ENCODE measurements at regions not wholly inside any gene's neighbourhood (a gene's known extent, or its start where the extent isn't known, plus 50 kb on each side); places are given as distances from the start of the nearest gene placed in this dataset.
"Not testable (repeated sequence)": the region's sequence is repeated elsewhere in the genome, so short reads cannot be mapped to it uniquely, and the experiment has no call there.

DNA sequence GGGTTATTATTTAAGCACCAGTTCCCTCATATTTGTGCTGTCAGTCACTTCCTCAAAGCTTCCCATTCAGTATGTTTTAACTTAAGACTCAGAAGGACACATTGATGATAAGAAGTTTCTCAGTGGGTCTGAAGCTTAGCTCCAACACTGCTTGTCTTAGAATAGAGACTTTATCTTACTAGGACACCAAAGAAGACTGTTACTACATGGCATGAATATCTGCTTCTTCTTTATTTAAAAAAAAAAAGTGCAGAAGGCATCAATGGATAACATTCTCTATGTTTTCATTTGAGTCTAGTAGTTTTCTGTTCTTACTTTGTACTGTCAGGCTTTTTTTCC, 404.2 kb downstream of the DAD1 start:
- DNase-seq: no peak

DNA sequence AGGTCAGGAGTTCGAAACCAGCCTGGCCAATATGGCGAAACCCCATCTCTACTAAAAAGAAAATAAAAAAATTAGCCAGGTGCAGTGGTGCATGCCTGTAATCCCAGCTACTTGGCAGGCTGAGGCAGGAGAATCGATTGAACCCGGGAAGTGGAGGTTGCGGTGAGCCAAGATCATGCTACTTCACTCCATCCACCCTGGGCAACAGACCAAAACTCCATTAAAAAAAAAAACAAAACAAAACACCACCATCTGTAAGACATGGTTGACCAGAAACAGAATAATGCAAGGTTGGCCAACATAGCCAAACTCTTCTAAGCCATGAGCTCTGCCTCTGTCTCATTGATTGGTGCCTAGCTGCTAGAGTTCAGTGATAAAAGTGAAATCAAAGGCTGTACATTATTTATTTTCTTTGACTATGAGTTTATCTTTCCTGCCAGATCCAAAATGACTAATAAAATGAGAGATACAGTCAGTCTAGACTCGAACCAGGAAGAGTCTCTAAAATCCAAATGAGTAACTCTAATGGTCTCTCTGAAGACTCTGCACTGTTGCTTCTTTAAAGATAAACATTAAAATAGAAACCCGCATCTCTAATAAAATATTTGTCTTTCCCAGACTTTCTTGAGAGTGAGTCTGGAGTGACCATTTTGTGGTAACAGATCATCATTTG, 404.7 kb downstream of the DAD1 start:
- DNase-seq: no peak

DNA sequence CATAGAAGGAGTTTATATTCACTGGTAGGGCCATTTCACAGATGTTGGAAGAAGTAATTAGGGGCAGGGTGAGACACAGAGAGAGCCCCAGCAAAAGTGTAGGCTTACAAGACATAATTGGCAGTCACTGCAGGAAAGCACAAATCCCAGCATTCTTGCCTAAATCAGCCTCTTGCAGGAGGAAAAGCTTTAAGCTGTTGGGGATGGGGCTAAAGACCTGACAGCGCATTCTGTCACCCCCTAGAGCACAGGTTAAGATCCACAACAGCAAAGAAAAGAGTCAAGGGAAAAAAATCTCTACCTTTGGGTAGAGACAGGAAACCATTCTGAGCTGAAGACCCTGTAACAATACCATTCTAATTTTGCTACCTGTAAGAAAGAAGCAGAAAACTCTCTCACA, 409.0 kb downstream of the DAD1 start:
- no peak for DNase-seq

GRCh38 chr14:22179190-22179589, 409.8 kb downstream of the DAD1 start:
- no peak for DNase-seq

DNA sequence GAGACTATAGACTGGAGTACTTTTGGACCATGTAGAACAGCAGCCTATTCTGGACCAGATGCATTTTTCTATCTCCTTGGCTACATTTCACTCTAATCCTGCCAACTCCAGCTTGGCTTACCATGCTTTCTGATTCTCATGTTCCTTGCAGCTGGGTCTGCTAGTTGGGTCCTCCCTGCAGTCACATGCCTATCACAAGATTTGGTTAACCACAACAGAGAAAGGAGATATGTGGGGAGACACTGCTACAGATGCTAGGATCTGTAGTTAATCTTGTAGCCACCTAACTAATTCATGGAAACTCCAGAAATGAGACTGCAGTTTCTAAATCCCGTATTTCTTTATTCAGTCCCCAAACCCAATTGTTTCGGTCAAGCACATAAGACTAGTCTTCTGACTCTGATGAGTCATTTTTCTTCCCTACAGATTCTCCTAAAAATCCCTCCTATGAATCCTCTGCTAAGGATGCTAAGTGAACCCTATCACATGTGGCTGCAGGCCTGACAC, 410.6 kb downstream of the DAD1 start:
- DNase-seq: no peak

GRCh38 chr14:22177870-22178269, 411.2 kb downstream of the DAD1 start:
- no peak for DNase-seq

GRCh38 chr14:22176957-22177356, 412.1 kb downstream of the DAD1 start:
- DNase-seq: no peak

DNA sequence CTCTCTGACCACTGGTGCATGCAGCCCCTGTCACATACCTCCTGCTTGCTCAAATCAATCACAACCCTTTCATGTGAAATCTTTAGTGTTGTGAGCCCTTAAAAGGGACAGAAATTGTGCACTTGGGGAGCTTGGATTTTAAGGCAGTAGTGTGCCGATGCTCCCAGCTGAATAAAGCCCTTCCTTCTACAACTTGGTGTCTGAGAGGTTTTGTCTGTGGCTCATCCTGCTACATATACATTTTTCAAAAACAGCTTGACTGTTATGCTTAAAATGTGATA, 413.8 kb downstream of the DAD1 start:
- not testable (repeated sequence) for DNase-seq

DNA sequence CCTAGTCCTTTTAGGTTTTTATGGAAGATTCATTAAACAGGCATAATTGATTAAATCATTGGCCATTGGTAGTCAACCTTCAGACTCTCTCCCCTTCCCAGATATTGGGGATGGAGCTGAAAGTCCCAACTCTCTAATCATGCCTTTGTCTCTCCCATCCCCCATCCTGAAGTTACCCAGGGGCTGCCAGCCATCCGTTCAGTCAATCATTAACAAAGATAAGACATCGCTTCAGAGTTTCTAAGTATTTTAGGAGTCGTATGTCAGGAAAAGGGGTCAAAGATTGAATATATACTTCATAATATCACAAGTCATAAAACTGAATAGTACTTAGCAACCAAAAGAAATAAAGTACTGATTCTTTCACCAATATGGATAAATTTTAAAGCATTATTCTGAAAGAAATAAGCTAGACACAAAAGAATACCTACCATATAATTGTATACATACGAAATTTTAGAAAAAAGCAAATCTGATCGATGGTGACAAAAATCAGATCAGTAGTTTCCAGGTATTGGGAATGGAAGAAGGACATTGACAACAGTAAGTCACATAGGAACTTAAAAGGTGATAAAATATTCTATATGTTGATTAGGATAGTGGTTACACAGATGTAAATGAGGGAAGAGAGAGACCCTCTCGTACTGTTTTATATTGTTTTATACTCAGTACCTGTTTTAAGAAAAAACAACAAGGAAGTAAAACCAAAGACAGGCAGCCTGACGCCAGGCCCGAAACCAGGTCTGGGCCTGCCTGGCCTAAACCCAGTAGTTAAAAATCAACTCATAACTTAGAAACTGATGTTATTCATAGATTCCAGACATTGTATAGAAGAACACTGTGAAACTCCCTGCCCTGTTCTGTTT, 414.4 kb downstream of the DAD1 start:
- no peak for DNase-seq

- DNase-seq: no peak
Measured at GRCh38 chr14:22168092-22168955, 420.7 kb downstream of the DAD1 start.

GRCh38 chr14:22164616-22165015, 424.4 kb downstream of the DAD1 start:
- DNase-seq: no peak

DNA sequence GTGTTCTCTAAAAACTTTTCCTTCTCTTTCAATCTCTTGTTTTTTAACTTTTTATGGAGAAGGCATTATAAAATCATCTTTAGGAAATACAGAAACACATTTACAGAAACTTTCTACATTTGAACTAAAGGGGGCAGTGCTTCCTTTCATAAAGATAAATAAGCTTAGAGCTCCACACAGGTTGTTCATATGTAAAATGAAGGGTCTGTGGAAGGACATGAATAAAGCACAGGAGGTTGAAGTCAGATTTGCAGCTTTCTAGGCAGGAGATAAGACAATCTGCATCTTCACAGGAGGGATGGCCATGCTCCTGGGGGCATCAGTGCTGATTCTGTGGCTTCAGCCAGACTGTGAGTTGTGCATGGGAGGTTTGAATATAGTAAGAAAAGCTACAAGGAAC, 426.0 kb downstream of the DAD1 start:
- DNase-seq: no peak

- no peak for DNase-seq
Measured at GRCh38 chr14:22159957-22160356, 429.1 kb downstream of the DAD1 start.

- no peak for DNase-seq
Measured at GRCh38 chr14:22159099-22159498, 429.9 kb downstream of the DAD1 start.

- DNase-seq: no peak
Measured at GRCh38 chr14:22158560-22158959, 430.5 kb downstream of the DAD1 start.

DNA sequence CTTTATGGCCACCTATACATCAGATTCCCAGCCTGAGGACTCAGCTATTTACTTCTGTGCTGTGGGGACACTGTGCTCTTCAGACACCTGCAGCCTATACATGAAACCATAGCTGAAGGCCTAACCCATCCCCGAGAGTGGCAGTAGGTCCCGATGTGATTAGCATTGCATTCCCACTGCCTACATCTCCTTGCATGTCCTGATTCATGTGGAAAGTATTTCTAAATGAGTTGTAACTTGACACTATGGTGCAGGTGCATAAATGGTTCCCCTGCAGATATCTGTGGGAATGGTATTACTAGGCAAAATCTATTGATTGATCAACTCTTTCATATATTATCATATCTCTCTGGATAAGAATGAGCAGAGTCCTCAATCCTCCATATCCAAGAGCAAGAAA, 433.5 kb downstream of the DAD1 start:
- DNase-seq: no peak

- no peak for DNase-seq
Measured at GRCh38 chr14:22152903-22153302, 436.1 kb downstream of the DAD1 start.

- no peak for DNase-seq
Measured at GRCh38 chr14:22152161-22152870, 436.7 kb downstream of the DAD1 start.

DNA sequence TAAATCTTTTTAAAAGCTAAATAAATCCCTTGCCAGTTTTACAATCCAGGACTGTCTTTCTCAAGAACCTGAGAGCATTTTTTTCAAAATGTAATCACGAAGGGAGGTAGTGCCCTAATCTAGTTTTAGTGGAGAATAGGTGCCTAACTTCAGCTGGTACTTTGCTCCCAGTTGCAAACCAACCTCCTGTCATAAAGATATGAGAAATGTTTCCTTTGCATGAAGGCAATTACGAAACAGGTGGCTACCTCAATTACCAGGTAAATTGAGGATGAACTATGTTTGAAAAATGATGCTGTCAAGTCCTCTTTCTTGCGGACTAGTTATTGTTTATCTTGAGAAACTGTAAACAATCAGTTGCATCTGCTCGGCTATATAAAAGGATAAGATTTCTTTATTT, 437.9 kb downstream of the DAD1 start:
- DNase-seq: no peak

DNA sequence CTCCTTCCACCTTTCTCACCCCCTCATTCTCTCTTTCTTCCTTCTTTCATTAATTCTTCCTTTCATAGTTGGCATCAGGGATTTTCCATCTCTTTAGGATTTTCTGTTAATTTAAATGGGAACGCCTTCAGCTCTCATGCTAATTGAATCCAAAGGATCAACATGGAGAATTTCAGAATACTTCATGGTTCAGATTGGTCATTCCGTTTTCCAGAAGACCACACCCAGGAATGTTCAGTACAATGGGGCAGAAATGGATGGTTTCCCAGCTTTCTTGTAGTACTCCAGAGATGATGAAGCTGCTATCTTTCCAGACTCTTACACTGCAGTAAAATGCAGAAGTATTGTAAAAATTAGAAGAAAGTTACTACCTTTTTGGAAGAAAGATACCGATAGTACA, 440.0 kb downstream of the DAD1 start:
- no peak for DNase-seq

- DNase-seq: no peak
Measured at GRCh38 chr14:22147716-22148115, 441.3 kb downstream of the DAD1 start.

DNA sequence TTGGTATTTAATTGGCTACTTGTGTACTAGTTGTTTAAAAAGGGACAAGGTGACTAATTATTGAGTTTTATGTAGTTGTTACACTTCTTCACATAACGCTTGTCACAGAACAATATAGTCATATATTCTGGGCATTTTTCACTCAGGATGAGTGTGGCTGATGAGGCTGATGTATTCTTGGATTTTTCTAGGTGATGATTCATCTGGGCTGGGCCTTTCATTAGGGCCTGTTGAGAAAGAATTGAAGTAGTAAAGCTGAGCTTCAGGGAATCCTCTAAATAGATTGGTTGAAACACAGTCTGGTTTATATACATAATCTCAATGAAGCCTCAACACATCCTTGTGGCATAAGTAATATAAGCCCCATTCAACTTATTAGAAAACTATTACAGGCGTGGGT, 445.7 kb downstream of the DAD1 start:
- DNase-seq: no peak

DNA sequence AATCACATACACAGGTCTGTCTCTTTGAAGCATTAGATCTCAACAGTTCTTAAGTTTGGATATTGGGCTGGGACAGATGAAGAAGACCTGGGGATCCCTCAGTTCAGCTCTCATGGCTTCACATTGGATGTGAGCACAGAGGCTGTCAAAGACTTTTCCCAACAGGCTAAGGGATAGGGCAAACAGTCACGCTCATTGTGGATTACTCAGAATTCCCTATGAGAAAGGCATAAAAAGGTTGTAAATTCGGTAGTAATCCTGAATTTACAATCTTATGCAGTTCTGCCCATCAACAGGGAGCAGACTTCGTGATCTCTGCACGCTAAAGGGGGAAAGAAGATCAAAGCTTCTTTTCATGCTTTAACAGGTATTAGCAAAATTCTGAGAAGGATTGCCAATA, 448.4 kb downstream of the DAD1 start:
- DNase-seq: no peak

Measured in NCI-H1930 (cell line).